ENCODE measurements at regions not wholly inside any gene's neighbourhood (a gene's known extent, or its start where the extent isn't known, plus 50 kb on each side); places are given as distances from the start of the nearest gene placed in this dataset.
"Not testable (repeated sequence)": the region's sequence is repeated elsewhere in the genome, so short reads cannot be mapped to it uniquely, and the experiment has no call there.

GRCh38 chr20:47406849-47407682 is 50.6 kb upstream of the ZMYND8 start:
- no peak for DNase-seq

- no peak for DNase-seq
These were observed 54.7 kb upstream of the ZMYND8 start for GRCh38 chr20:47411161-47411560.

- DNase-seq: no peak
These were observed 55.6 kb upstream of the ZMYND8 start for GRCh38 chr20:47412083-47412482.

- DNase-seq: no peak
These were observed 56.7 kb upstream of the ZMYND8 start for GRCh38 chr20:47413189-47413588.

- DNase-seq: no peak
These were observed 61.0 kb upstream of the ZMYND8 start for GRCh38 chr20:47417245-47418068.

GRCh38 chr20:47418069-47418757 is 61.7 kb upstream of the ZMYND8 start:
- no peak for DNase-seq

GRCh38 chr20:47419953-47420514 is 63.5 kb upstream of the ZMYND8 start:
- no peak for DNase-seq

- no peak for DNase-seq
These were observed 64.6 kb upstream of the ZMYND8 start for GRCh38 chr20:47421076-47421475.

- DNase-seq: no peak
These were observed 67.1 kb upstream of the ZMYND8 start for GRCh38 chr20:47423586-47423985.

GRCh38 chr20:47427067-47427466 is 70.6 kb upstream of the ZMYND8 start:
- DNase-seq: no peak

- no peak for DNase-seq
These were observed 71.2 kb upstream of the ZMYND8 start for GRCh38 chr20:47427746-47428145.

- no peak for DNase-seq
These were observed 71.7 kb upstream of the ZMYND8 start for GRCh38 chr20:47428164-47428563.

- no peak for DNase-seq
These were observed 72.4 kb upstream of the ZMYND8 start for GRCh38 chr20:47428851-47429336.

- no peak for DNase-seq
These were observed 72.3 kb upstream of the NCOA3 start for GRCh38 chr20:47429409-47429808.

- DNase-seq: no peak
These were observed 70.7 kb upstream of the NCOA3 start for GRCh38 chr20:47430862-47431588.

GRCh38 chr20:47432834-47433210 is 68.9 kb upstream of the NCOA3 start:
- no peak for DNase-seq

GRCh38 chr20:47434128-47434779 is 67.4 kb upstream of the NCOA3 start:
- not testable (repeated sequence) for DNase-seq

- peak; percentile 38 for DNase-seq
These were observed 63.0 kb upstream of the NCOA3 start for GRCh38 chr20:47438464-47439381.

GRCh38 chr20:47440857-47441773 is 60.6 kb upstream of the NCOA3 start:
- no peak for DNase-seq

- no peak for DNase-seq
These were observed 59.9 kb upstream of the NCOA3 start for GRCh38 chr20:47441774-47442150.
